Pancreas (tissue), 10 donors: ENCODE measurements at regions not wholly inside any gene's neighbourhood (a gene's known extent, or its start where the extent isn't known, plus 50 kb on each side); places are given as distances from the start of the nearest gene placed in this dataset.

ENCODE experiments used
- ATAC-seq, 4 donors: fragments of 200-7000 bp; cut with Tn5 transposase; one replicate each; pipeline versions ENCODE4 v1.8.0 to v1.9.1; 2020; ENCODE audit warnings: mild to moderate bottlenecking in 4 of 4, moderate library complexity in 4 of 4
- DNase-seq, 6 donors: peaks; one replicate each; pipeline ENCODE4 v3.0.0-alpha.2; 2020
- FAIRE-seq: peaks from 2 replicates; lab custom pipeline; 2012; peaks lifted over from hg19 to GRCh38; lab: Jason Lieb, UNC
- H3K27ac ChIP-seq, 4 donors: fragments of 200-600 bp; sonication (generic); 1 replicate in 3 of 4; 2 replicates in 1 of 4; pipeline versions ENCODE4 v1.5.0 to v1.8.0; 2020
- H3K27me3 ChIP-seq, 4 donors: fragments of 200-600 bp; one replicate each; pipeline ENCODE4 v1.8.0; 2021
- H3K36me3 ChIP-seq, 3 donors: fragments of 200-600 bp; sonication (generic) in 1 of 3; one replicate each; pipeline versions ENCODE4 v1.5.0 to v1.8.0; 2020 to 2021
- H3K4me1 ChIP-seq, 3 donors: fragments of 200-600 bp; one replicate each; pipeline ENCODE4 v1.8.0; 2021
- H3K4me3 ChIP-seq, 4 donors: fragments of 200-600 bp; sonication (generic) in 2 of 4; one replicate each; pipeline versions ENCODE4 v1.5.0 to v1.8.0; 2020 to 2021
- H3K9me3 ChIP-seq, 4 donors: fragments of 200-600 bp; one replicate each; pipeline ENCODE4 v1.8.0; 2021
- WGBS, 2 donors: extraction: QIAGEN DNeasy Blood & Tissue Kit; methylation state at CpG; one replicate each; pipeline ENCODE4 v1.1.7; 2013; 5-methylcytosine and 5-hydroxymethylcytosine counted together
- intact Hi-C, 3 donors: fragments of 100-400 bp; cut with DNase I; formaldehyde crosslinking; loops; one replicate each; pipeline versions ENCODE4 v1.11.1 to v1.14.2; 2022
- TF ChIP-seq, protein P1 (sequence below), 4 donors: fragments of 200-600 bp; sonication (generic) in 3 of 4; IDR thresholded peaks; one replicate each; pipeline versions ENCODE4 v1.5.0 to v1.8.0; 2021; ENCODE audit warnings: antibody characterized with exemption in 4 of 4
- donor health status: healthy with polysubstance abuse.
- donor health status: DM: no; HTN: no; CAD: no; lungs with moderate emphysema.
- donor health status: DM: no; HTN: no; CAD: no.
- donor health status: control.
- donor health status: control.
- donor health status: Bipolar disorder and iron deficiency.
- donor health status: DM: yes; HTN: yes; CAD: no.
- donor health status: DM: no; HTN: no; CAD: no.
- donor health status: DM: no; HTN: no; CAD: no.
- donor health status: DM: yes; HTN: yes; CAD: no.

DNA sequence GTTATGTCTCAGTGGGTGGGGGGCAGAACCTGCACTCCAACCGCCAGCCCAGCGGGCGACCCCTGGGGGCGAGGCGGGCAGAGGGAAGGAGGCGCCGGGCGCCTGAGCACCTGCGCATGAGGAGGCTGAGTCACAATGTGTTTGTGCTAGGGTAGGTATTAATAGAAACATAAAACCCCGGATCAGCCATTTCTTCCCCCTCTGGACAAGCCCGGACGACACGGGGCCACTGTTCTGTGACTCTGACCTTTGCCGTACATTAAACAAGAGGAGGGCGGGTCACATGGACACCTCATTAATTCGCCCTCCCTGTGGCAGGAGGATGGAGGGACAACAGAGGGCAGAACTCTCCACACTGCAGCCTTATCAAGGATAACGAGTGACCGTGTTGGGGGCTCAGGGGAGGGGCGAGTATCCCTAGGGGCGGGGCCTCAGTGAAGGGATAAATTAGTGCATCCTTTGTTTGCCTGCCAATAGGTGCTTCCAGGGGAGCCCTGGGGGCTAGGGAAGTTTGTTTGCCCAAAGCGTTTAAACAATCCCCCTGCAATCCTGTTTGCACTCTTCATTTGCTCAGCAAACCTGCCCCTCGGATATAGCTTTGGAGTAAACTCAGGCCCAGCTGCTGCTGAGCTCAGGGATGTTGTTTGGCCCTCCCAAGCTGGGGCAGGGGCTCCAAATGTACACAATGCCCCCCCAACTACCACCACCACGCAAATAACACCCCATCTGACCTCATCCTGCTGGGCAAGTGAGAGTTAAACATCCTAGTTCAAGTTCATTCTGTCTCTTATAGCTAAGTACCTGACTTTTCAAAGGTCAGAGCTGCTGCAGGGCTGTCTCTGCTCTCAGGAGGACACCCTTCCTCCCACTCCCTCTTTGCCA is 171.2 kb upstream of the GLI2 start:
- H3K27me3 ChIP-seq = no peaks in the 10 kb centered on the region
- H3K9me3 ChIP-seq = no peaks in the 10 kb centered on the region
- DNase-seq (no peak), ATAC-seq (no peak), FAIRE-seq (no peak)
- intact Hi-C loops = no loop called here
- no peaks in the 10 kb centered on the region for H3K36me3 ChIP-seq
- H3K27ac ChIP-seq = no peak overlapping the region
- no peak overlapping the region for H3K4me3 ChIP-seq
- TF ChIP-seq, protein P1, sequence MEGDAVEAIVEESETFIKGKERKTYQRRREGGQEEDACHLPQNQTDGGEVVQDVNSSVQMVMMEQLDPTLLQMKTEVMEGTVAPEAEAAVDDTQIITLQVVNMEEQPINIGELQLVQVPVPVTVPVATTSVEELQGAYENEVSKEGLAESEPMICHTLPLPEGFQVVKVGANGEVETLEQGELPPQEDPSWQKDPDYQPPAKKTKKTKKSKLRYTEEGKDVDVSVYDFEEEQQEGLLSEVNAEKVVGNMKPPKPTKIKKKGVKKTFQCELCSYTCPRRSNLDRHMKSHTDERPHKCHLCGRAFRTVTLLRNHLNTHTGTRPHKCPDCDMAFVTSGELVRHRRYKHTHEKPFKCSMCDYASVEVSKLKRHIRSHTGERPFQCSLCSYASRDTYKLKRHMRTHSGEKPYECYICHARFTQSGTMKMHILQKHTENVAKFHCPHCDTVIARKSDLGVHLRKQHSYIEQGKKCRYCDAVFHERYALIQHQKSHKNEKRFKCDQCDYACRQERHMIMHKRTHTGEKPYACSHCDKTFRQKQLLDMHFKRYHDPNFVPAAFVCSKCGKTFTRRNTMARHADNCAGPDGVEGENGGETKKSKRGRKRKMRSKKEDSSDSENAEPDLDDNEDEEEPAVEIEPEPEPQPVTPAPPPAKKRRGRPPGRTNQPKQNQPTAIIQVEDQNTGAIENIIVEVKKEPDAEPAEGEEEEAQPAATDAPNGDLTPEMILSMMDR (IDR thresholded peaks at IDR 0.05) = no peak
- peaks cover 0 to 8% (median 5%) of the 10 kb centered on the region in 3 donors for H3K4me1 ChIP-seq
- 77% methylated on average over 23 of the region's 23 CpGs for WGBS, 2 donors

GRCh38 chr2:120565095-120565460 is 170.6 kb upstream of the GLI2 start:
- H3K36me3 ChIP-seq = no peaks in the 10 kb centered on the region
- DNase-seq = no peak
- H3K4me1 ChIP-seq = peaks cover 0 to 8% (median 5%) of the 10 kb centered on the region in 3 donors
- ATAC-seq = no peak
- FAIRE-seq = no peak
- no peaks in the 10 kb centered on the region for H3K9me3 ChIP-seq
- whole genome bisulfite sequencing, 2 donors = 88 to 91% methylated on average over 8 of the region's 8 CpGs
- TF ChIP-seq, protein P1 (IDR thresholded peaks at IDR 0.05) = no peak
- no peak overlapping the region for H3K27ac ChIP-seq
- intact Hi-C loops = no loop called here
- no peak overlapping the region for H3K4me3 ChIP-seq
- H3K27me3 ChIP-seq = no peaks in the 10 kb centered on the region

- intact Hi-C loops = no loop called here
- no peak for ATAC-seq
- H3K36me3 ChIP-seq = no peaks in the 10 kb centered on the region
- TF ChIP-seq, protein P1 (IDR thresholded peaks at IDR 0.05) = no peak
- 67 to 71% methylated on average over 9 of the region's 9 CpGs for WGBS, 2 donors
- H3K4me1 ChIP-seq = peaks cover 0 to 8% (median 5%) of the 10 kb centered on the region in 3 donors
- H3K27me3 ChIP-seq = no peaks in the 10 kb centered on the region
- no peak overlapping the region for H3K27ac ChIP-seq
- FAIRE-seq = no peak
- H3K9me3 ChIP-seq = no peaks in the 10 kb centered on the region
- no peak overlapping the region for H3K4me3 ChIP-seq
- no peak for DNase-seq
These were observed 169.7 kb upstream of the GLI2 start for GRCh38 chr2:120565929-120566328.

- peak overlapping the region in 1 of 4 donors; percentile 23 for H3K27ac ChIP-seq
- TF ChIP-seq, protein P1 (IDR thresholded peaks at IDR 0.05) = no peak
- no peak overlapping the region for H3K4me3 ChIP-seq
- ATAC-seq = peak; percentile 83 to 91 (median 86)
- intact Hi-C loops = no loop called here
- peaks cover 0 to 8% (median 5%) of the 10 kb centered on the region in 3 donors for H3K4me1 ChIP-seq
- DNase-seq = peak in 3 of 6 donors; percentile 52 to 74 (median 66)
- no peak for FAIRE-seq
- no peaks in the 10 kb centered on the region for H3K27me3 ChIP-seq
- no peaks in the 10 kb centered on the region for H3K36me3 ChIP-seq
- no peaks in the 10 kb centered on the region for H3K9me3 ChIP-seq
- 40 to 46% methylated on average over 21 of the region's 21 CpGs for WGBS, 2 donors
These were observed 169.2 kb upstream of the GLI2 start for GRCh38 chr2:120566331-120567035.
